ENCODE measurements at regions not wholly inside any gene's neighbourhood (a gene's known extent, or its start where the extent isn't known, plus 50 kb on each side); places are given as distances from the start of the nearest gene placed in this dataset.

- intact Hi-C loops (cut with micrococcal nuclease) (no loop called here), dilution Hi-C loops (cut with MboI; ENCODE audit: extremely low pct_ligation_motif_present, low sequenced_read_pairs) (no loop called here)
- no peak for DNase-seq (ENCODE audit: low read depth, low spot score)
- ChIA-PET POLR2A (no interaction called here), CTCF (no interaction called here)
- Histone ChIP-seq H3K9me1 (replicated peaks; ENCODE audit: control insufficient read depth, extremely low read depth, insufficient read depth, low read length) (no peaks in the 10 kb centered on the region), H4K20me1 (replicated peaks; ENCODE audit: control insufficient read depth, extremely low read depth, insufficient read depth, low read length) (no peaks in the 10 kb centered on the region), H3K27me3 (ENCODE audit: control insufficient read depth in 2 of 2, insufficient read depth in 2 of 2, low read length in 2 of 2) (no peaks in the 10 kb centered on the region), H3K4me3 (replicated peaks in 1 of 3; ENCODE audit: insufficient read depth in 1 of 3, low read depth in 1 of 3, low read length in 3 of 3) (no peak overlapping the region), H3K9ac (replicated peaks; ENCODE audit: extremely low read depth, insufficient read depth, low read length) (no peak overlapping the region), H3K27ac (ENCODE audit: insufficient read depth, low read depth, low read length) (no peak overlapping the region), H3K4me2 (ENCODE audit: insufficient read depth, low read length) (no peak overlapping the region), H2AFZ (ENCODE audit: low read depth, low read length) (no peak overlapping the region), H3K79me2 (ENCODE audit: control insufficient read depth, insufficient read depth, low read length) (no peaks in the 10 kb centered on the region), H3K36me3 (ENCODE audit: control insufficient read depth in 2 of 2, extremely low read depth in 1 of 2, insufficient read depth in 2 of 2, low read length in 2 of 2) (no peaks in the 10 kb centered on the region), H3K9me3 (replicated peaks; ENCODE audit: control insufficient read depth, insufficient read depth, low read length) (no peaks in the 10 kb centered on the region), H3K4me1 (ENCODE audit: control insufficient read depth, extremely low read depth, insufficient read depth, low read length) (no peaks in the 10 kb centered on the region)
- TF ChIP-seq EZH2 (IDR thresholded peaks at IDR 0.05; ENCODE audit: borderline replicate concordance, low read depth, low read length, severe bottlenecking) (no peak), POLR2A (IDR thresholded peaks at IDR 0.05; ENCODE audit: low read depth, low read length) (no peak), MAX (IDR thresholded peaks at IDR 0.05; ENCODE audit: insufficient read depth, insufficient read length) (no peak), MYC (IDR thresholded peaks at IDR 0.05; ENCODE audit: low read depth, low read length) (no peak), JUN (IDR thresholded peaks at IDR 0.05; ENCODE audit: borderline replicate concordance, insufficient read depth, insufficient read length, low read depth) (no peak), POLR2AphosphoS5 (IDR thresholded peaks at IDR 0.05; ENCODE audit: insufficient read depth, low read depth, low read length) (no peak), GATA2 (IDR thresholded peaks at IDR 0.05; ENCODE audit: insufficient read depth, insufficient read length, low read depth, low read length) (no peak), CTCF (IDR thresholded peaks at IDR 0.05; ENCODE audit: extremely low read depth in 1 of 2, insufficient read depth in 1 of 2, low read depth in 1 of 2, low read length in 2 of 2) (no peak), FOS (IDR thresholded peaks at IDR 0.05; ENCODE audit: borderline replicate concordance, insufficient read depth, low read length) (no peak)
- no TSS peak for BruUV-seq (replicated peaks)
- FAIRE-seq = no peak
These were observed 796.6 kb upstream of the POU3F4 start for GRCh38 chrX:82711457-82711856.

Measured in endothelial cell of umbilical vein (primary cell).